AG09309 (cell line): ENCODE measurements at regions not wholly inside any gene's neighbourhood (a gene's known extent, or its start where the extent isn't known, plus 50 kb on each side); places are given as distances from the start of the nearest gene placed in this dataset.
"Not testable (repeated sequence)": the region's sequence is repeated elsewhere in the genome, so short reads cannot be mapped to it uniquely, and the experiment has no call there.

ENCODE experiments used
- DNase-seq: peaks from one replicate; pipeline ENCODE4 v3.0.0-alpha.2; 2010; ENCODE audit warnings: low read depth
- H3K4me3 ChIP-seq: 2 replicates; pipeline ENCODE4 v1.5.1; 2011; ENCODE audit warnings: mild to moderate bottlenecking, low read depth, low read length, moderate library complexity; ENCODE audit not compliant: control insufficient read depth
- CTCF ChIP-seq: IDR thresholded peaks from 2 replicates; pipeline ENCODE4 v1.5.1; 2011; ENCODE audit warnings: mild to moderate bottlenecking, low read depth, low read length, inconsistent platforms; ENCODE audit not compliant: insufficient read depth, control insufficient read depth; ENCODE audit errors: missing control alignments

DNA sequence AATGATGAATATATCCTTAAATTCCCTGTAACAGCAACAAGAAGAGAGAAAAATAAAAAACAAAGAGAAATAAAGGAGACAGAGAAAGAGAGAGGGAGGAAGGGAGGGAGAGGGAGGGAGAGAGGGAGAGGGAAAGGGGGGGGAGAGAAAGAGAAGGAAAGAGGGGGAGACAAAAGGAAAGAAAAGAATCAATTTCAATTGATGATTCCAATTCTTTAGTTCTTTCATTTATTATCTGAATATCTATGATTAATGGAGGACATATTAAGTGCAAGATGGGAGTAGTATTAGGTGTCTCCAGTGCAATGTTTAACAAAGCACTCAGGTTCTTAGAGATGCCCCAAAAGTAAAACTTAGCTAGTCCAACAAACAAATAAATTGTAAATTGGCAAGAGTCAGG lies 97.2 kb upstream of the DPP10 start:
- H3K4me3 ChIP-seq, result no peak overlapping the region
- TF ChIP-seq CTCF, result no peak
- DNase-seq, result no peak

DNA sequence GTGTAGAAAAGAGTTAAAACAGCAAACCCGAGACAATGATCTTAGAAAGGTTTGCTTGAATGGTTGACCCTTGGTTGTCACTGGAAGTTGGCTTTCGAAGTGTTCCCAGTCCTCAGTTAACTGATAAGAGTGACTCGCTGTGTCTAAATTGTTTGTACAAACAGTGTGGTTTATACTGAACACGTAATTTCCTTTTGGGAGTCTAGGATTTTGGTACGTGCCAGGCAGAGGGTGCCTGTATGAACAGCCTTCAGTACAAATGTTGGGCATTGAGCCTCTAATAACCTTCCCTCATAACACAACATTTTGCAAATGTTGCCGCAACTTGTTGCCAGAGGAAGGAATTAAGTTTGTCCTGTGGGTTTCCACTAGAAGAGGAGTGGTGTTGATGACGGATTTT lies 95.8 kb upstream of the DPP10 start:
- DNase-seq, result no peak
- H3K4me3 ChIP-seq, result no peak overlapping the region
- TF ChIP-seq CTCF, result no peak

DNA sequence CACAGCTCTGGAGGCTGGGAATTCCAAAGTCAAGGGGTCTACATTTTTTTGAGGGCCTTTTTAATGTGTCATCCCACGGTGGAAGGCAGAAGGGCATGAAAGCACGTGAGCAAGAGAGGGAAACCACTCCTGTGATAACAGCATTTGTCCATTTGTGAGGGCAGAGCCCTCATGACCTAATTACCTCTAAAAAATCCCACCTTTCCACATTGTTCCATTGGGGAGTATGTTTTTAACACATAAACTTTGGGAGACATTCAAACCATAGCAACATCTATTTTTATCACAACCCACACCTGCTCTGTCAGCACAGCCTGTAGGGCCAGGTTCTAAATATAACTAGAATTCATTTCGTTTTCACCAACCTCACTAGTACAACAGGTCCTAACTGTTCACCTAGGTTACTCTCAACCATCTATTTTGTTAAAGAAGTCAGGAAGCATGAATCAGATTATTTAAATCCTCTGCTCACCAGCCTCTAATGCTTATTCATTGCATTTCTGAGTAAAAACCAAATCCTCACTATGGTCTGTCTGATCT lies 92.2 kb upstream of the DPP10 start:
- TF ChIP-seq CTCF, result no peak
- H3K4me3 ChIP-seq, result no peak overlapping the region
- no peak for DNase-seq

DNA sequence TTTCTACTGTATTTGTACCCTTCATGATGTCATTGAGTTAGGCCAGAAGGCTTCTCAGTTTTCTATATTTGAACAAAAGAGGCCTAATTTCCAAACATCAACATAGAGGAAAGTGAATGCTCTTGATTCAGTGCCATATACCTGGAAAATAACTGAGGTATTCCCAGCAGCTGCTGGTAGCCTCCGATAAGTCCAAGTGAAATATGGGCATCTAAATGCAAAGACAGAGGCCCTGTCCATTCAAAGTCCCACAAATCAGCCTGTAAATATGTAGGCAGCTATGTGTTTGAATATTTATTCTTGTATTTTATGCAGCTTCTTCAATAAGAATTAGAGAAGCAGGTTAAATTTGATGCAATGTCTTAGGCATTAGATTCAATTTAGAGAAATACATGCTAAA lies 89.5 kb upstream of the DPP10 start:
- TF ChIP-seq CTCF, result no peak
- no peak overlapping the region for H3K4me3 ChIP-seq
- DNase-seq, result no peak

DNA sequence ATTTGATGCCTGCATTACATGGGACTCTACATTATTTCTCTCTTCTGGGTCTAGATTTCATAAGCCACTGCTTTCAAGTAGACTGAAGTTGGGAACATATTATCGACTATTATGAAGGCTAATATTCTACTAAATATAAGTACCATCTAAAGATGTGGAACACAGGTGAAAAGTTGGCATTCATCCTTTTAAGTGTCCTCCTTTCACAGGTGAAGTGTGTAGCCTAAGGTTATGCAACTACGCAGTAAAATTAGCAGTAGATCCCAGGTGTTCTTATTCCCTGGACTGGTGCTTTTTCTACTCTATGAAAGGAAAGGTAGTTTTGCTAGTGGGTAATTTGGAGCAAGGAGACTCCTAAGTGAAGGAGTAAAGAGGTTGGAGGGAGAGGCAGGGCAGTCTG lies 88.2 kb upstream of the DPP10 start:
- no peak for TF ChIP-seq CTCF
- H3K4me3 ChIP-seq, result no peak overlapping the region

GRCh38 chr2:114368705-114369104 lies 73.7 kb upstream of the DPP10 start:
- H3K4me3 ChIP-seq, result no peak overlapping the region
- DNase-seq, result no peak
- TF ChIP-seq CTCF, result no peak

More for the DNA sequence above, 88.2 kb upstream of the DPP10 start:
- no peak for DNase-seq

GRCh38 chr2:114371721-114372120 lies 70.7 kb upstream of the DPP10 start:
- H3K4me3 ChIP-seq, DNase-seq: not testable (repeated sequence)
